ENCODE measurements at regions not wholly inside any gene's neighbourhood (a gene's known extent, or its start where the extent isn't known, plus 50 kb on each side); places are given as distances from the start of the nearest gene placed in this dataset.

DNA sequence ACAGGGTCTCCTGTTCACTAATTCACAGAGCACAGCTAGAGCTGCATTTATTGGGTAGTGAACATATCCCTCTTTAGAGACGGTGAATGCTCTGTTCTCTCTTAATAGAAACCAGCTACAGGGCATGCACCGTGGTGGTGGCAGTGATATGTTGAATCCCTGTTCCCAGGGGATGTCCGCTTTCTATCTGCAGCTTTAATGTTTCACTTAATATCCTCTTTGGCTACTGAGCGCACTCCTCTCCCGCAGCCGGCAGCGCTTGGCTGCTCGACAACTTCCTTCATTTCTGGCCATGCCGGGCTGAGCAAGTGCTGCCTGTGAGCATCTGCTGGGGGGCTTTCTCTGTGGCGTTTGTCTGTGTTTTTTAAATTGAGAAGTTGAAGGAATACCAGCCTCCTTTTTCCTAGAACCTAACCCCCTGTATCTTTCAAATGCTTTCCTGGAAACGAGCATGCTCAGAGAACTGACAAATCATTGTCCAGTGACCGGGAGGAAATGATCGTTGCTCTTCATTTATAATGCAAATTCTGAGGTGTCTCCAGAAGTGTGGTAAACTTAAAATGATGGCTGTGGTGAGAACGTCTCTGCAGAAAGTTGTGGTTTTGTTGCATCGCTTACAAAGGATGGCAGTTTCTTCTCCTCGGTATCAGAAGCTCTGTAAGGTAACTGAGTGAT lies 297.9 kb downstream of the UTRN start:
- peak; percentile 78 for DNase-seq (ENCODE audit: low spot score)
- intact Hi-C loops (cut with DNase I), result loop anchor here in 1 of 2 donors (10.0 kb wide), 1 partner anchor 642 kb away; no protein-coding TSS in a partner anchor

DNA sequence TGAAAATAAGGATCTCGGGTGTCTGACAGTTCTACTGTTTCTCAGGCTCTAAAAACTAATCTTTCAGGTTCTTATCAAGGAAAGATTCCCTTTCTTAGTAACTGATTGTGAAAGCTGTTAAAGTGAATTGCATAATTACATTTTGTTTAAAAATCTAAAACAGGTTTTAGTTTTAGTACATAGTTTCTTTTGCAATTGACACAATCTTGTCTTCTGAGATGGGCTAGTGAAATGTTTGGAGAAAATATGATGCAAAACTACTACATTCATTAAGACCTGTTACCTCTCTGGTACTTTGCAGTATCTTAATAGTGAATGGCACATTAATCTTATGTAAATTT lies 298.4 kb downstream of the UTRN start:
- DNase-seq (ENCODE audit: low spot score), result no peak
- intact Hi-C loops (cut with DNase I), result loop anchor here in 1 of 2 donors (10.0 kb wide), 1 partner anchor 641 kb away; no protein-coding TSS in a partner anchor

DNA sequence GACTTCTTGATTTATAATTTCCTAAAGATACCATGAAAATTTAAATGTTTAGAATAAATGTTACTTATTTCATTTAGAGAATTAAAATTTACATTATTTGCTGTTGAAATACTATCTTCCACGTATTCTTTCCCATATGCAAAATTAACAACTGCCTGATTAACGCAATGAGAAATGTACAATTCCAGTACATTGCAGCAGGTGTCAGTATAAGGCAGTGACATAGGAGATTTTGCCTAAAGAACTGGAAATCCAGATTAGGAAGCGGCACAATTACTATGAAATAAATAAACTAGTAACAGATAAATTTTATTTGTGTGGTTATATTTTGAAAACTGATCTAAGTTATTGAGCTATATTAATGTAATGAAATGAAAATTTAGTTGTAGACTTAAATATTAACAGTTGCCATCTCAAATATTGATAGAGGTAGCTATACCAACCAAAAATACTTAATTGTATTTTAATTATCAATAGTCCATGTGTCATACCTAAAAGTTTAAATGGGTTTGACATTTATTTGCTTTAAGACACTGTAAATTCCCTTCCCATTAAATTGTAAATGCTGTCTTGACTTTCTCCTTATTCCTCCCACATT lies 300.2 kb downstream of the UTRN start:
- DNase-seq (ENCODE audit: low spot score), result no peak
- intact Hi-C loops (cut with DNase I), result loop anchor here in 1 of 2 donors (10.0 kb wide), 1 partner anchor 639 kb away; no protein-coding TSS in a partner anchor

DNA sequence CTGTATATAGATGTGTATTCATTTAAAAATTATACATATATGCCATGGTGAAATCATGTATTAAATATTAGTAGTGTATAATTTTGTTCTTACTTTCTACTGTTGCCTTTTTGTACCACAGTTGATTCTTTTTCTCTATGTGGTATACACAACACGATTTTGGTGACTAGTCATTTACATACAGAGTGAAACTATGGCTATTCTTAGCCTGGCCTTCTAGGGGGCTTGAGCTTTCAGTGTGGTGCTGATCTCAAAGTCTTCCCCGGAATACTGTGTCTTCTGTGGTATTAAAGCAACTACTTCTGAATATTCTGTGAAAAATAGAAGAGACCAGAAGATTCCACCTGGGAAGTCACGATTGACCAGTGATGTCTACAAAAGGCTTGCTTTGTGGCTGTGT lies 301.9 kb downstream of the UTRN start:
- no peak for DNase-seq (ENCODE audit: low spot score)
- intact Hi-C loops (cut with DNase I), result loop anchor here in 1 of 2 donors (10.0 kb wide), 1 partner anchor 638 kb away; no protein-coding TSS in a partner anchor

DNA sequence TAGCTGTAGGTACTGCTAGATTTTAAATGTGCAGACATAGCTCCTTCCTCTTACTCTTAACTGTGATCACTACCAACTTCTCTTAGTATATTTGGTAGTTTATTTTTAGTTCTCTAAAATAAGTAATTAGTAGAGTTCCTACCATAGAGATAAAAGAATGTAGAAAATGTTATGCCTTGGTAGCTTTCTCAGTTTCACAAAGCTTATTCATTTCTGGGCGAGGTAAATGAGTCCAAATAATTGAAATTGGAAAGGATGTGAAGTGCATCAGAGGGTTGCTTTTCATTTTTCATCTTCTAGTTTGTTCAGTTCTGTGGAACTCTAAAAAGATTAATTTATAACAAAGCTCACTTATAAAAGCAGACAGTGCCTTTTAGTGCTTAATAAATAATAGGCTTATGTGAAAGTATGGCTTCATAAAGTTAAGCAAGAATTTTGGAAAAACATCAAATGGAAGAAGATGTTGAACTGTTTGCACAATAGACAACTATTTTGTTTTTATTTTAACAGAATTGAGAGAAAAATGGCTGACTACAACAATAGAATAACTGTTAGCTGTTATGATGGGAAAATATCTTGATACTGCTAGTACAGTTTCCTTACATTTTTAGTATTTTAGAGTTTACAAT lies 303.7 kb downstream of the UTRN start:
- DNase-seq (ENCODE audit: low spot score), result no peak
- intact Hi-C loops (cut with DNase I), result loop anchor here in 1 of 2 donors (10.0 kb wide), 1 partner anchor 636 kb away; no protein-coding TSS in a partner anchor

DNA sequence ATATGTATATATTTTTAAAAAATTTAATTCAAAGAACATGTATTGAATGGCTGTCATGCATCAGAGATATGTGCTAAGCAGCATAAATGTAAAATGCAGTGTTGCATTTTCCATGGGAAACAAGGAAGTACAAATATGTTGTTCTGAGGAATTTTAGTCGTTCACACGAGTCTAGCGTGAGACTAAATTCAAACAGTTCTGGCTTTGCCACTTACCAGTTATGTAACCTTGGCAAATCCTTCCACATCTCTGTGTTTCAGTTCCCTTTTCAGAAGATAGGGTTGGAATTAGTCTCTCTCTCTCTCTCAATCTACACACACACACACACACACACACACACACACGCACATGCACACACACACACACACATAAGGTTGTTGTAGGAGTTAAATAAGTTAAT lies 305.4 kb downstream of the UTRN start:
- intact Hi-C loops (cut with DNase I), result no loop called here
- no peak for DNase-seq (ENCODE audit: low spot score)

DNA sequence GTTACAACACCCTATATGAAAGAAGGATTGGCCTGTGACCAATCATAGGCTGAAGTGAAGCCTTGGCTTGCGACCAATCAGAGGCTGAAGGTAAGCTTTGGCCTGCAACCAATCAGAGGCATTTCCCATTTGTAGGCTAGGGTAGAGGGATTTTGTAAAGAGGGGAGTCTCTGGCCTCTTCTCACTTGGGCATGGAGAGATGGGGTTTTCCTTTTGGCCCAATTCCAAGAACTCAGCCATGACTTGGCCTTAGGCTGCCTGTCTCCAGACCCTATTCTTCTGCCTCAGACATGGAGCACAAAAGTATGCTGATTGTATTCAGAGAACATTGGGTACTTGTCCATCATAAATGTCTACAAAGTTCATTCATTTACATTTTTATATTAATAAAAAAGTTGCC lies 308.3 kb downstream of the UTRN start:
- DNase-seq (ENCODE audit: low spot score), result no peak

DNA sequence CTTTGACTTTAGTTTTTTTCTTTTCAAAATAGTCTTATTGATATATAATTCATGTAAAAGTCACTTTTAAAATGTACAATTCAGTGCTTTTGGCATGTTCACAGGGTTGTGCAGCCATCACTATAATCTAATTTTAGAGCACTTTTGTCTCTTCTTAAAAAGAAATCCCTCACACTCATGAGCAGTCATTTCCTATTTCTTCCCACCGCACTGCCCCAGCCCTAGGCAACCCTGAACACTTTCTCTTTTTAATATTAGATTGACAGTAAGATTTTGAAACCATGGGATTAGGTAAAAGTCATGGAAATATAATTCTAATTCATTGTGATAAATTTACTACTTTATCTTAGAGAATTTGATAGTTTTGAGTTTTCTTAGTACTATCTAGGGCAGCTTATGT lies 309.4 kb downstream of the UTRN start:
- DNase-seq (ENCODE audit: low spot score), result no peak
- intact Hi-C loops (cut with DNase I), result no loop called here

More for the DNA sequence above, 308.3 kb downstream of the UTRN start:
- intact Hi-C loops (cut with DNase I), result no loop called here

DNA sequence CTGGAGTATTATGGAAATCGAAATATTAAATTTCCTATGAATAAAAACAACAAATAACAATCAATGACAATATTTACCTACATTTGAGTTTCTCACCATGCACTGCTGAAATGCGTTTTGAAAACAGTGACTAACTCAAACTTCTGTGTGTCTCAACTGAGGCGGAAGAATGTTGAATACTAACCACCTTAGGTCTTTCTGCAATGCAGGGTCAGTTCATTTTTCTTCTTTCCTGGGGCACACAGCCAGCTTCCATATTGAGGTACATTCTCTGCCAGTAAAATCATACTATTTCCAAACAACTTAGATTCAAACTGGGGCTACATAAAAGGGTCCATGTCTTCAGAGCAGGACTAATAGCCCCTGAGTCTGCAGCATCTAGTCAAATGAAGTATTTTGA lies 310.1 kb downstream of the UTRN start:
- intact Hi-C loops (cut with DNase I), result no loop called here
- DNase-seq (ENCODE audit: low spot score), result no peak

DNA sequence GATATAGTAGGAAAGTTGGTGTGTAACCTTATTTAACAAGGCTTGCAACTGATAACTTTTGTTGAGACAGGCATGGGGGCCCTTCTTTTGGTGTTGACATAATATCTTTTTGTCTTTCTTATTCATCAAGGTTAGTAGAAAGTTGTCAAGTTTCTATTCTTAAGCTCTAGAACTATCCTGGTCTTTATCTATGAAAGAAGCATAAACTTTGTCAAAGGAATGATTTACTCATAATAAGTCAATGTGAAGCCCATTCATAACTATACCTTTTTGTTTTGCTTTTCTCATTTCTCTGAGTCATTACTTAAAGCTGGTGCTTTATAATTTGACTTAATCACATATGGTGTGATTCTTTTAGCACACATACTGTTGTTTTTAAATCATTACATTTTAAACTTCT lies 312.4 kb downstream of the UTRN start:
- intact Hi-C loops (cut with DNase I), result no loop called here

DNA sequence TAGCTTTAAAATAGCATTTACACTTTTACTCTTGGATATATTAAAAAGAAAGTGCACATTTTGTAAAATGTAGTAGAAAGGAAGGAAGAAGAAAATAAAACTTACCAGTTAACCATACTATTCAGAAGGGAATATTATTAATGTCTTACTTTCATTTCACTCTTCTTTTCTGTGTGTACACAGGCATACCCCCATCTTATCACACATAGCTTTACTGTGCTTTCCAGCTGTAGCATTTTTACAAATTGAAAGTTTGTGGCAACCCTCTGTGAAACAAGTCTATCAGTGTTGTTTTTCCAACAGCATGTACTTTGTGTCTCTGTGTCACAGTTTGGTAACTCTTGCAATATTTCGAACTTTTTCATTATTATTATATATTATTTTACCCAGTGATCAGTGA lies 314.5 kb downstream of the UTRN start:
- intact Hi-C loops (cut with DNase I), result no loop called here
- DNase-seq (ENCODE audit: low spot score), result no peak

More for the DNA sequence above, 312.4 kb downstream of the UTRN start:
- DNase-seq (ENCODE audit: low spot score), result no peak

DNA sequence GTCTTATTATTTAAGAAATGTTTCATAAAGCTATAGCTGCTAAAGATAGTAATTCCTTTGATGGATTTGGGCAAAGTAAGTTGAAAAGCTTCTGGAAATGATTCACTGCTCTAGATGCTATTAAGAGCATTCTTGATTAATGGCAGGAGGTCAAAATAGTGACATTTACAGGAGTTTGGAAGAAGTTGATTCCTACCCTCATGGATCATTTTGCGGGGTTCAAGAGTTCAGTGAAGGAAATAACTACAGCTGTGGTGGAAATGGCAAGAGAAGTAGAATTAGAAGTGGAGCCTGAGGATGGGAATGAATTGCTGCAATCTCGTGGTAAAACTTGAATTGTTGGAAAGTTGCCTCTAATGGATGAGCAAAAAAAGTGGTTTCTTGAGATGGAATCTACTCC lies 316.1 kb downstream of the UTRN start:
- intact Hi-C loops (cut with DNase I), result no loop called here
- DNase-seq (ENCODE audit: low spot score), result no peak

DNA sequence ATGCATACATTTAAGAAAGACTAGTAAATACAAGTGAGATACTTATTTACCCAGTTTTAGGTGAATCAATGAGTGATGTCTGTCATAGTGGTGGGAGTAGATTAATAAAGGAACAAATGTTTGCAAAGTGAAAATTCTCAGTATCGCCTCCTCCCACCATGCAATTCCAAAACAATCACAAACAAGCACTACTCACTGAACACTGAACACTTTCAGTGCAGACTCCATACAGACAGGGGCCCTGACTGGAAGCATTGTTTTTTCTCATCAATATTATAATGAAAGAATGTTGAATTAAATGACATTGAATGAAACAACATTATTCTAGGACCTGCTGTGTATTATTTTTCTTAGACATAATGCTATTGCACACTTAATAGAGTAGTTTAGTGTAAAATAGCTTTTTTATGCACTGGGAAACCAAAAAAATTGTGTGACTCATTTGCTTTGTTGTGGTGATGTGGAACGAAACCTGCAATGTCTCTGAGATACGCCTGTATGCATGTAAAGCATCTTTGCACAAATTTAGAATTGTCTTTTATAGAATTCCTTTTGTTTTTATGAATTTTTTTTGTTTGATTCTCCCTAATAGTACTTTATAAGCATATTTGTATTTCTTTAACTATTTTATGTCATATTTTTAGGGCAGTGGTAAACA lies 317.5 kb downstream of the UTRN start:
- intact Hi-C loops (cut with DNase I), result no loop called here
- DNase-seq (ENCODE audit: low spot score), result no peak

DNA sequence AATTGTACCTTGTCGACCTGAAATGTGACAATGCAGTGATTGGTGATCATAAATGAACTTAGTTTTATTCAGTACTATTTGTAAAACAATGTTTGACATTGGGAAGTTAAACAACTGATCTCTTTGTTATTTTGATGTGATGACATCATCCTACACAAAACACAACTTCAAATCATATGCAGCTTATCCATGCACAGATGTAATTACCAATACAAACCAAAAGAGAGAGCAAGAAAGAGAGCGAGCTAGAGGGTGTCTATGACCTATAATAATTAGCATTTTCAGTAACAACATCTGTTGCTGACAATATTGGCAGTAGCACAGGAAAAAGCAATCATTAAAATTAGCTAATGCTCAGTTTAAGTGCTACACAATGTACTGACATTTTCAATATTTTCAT lies 320.9 kb downstream of the UTRN start:
- intact Hi-C loops (cut with DNase I), result loop anchor here in 1 of 2 donors (5.0 kb wide), 1 partner anchor 1374 kb away; no protein-coding TSS in a partner anchor
- DNase-seq (ENCODE audit: low spot score), result no peak

DNA sequence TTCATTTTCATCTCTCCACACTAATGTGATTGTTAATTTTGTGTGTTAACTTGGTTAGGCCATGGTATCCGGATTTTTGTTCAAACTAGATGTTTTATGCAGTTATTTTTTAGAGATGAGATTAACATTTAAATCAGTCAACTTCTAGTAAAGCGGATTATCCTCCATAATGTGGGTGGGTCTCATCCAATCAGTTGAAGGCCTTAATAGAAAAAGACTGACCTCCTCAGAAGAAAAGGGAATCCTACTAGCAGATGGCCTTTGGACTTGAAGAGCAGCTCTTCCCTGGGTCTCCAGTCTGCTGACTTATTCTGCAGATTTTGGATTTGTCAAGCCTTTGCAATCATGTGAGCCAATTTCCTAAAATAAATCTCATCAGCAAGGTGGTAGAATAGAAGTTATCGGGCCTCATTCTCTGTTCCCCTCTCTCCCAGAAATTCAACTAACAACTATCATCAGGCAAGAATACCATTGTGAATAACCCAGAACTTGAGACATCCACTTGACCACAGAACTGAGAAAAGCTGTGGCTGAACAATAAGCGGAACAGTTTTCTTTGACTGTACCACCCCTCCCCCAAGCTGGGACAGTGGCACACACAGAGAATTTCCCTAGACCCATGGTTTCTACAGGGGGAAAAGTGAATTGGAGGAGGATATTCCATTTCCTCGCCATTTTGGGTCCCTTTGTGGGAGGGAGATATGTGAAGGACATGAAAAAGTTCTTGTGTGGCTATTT lies 323.0 kb downstream of the UTRN start:
- intact Hi-C loops (cut with DNase I), result loop anchor here in 1 of 2 donors (5.0 kb wide), 1 partner anchor 1376 kb away; no protein-coding TSS in a partner anchor
- no peak for DNase-seq (ENCODE audit: low spot score)

DNA sequence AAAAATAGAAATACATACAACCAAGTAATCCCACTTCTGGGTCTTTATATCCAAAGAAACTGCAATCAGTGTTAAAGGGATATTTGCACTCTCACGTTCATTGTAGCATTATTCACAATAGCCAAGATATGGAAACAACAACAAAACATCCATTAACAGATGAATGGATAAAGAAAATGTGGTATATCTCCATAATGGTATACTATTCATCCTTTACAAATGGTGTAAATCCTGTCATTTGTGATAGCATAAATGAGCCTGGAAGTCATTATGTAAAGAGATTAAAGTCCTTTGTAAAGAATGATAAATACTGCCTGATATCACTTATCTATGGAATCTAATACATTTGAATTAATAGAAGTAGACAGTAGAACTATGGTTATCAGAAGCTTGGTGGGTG lies 327.7 kb downstream of the UTRN start:
- DNase-seq (ENCODE audit: low spot score), result no peak
- intact Hi-C loops (cut with DNase I), result no loop called here

DNA sequence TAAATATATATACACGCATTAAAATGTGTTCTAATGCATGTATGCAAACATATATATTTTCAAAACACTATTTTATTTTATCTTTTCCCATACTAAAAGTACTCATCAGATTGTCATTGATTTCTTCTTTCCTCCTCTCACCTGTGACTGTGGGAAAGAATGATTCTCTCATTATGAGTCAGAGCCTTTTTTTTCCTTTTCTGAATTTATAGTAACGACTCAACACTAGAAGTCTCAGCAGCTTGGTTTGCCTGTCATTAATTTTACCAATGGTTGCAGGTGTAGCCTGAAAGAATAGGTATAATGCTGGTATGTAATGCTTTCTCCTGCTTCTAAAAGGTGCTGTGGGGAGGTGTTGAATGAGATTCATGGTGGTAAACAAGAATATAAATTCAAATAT lies 328.7 kb downstream of the UTRN start:
- DNase-seq (ENCODE audit: low spot score), result no peak
- intact Hi-C loops (cut with DNase I), result no loop called here

DNA sequence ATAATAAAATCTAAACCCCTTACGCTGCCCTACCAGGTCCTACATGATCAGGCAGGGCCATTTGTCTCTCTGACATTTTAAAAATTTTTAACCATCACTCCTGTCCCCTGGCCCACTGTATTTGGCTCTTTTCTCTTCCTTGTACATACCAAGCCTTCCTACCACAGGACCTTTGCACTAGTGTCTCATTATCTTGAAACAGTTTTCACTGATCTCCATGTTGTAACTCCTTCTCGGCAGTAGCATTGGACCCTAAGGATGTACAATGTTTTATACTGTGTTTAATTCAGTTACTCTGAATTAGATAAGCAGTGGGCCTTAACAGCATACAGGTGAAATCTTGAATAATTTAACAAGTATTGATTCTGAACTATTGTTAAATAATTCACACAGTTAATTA lies 330.7 kb downstream of the UTRN start:
- intact Hi-C loops (cut with DNase I), result no loop called here
- DNase-seq (ENCODE audit: low spot score), result no peak

DNA sequence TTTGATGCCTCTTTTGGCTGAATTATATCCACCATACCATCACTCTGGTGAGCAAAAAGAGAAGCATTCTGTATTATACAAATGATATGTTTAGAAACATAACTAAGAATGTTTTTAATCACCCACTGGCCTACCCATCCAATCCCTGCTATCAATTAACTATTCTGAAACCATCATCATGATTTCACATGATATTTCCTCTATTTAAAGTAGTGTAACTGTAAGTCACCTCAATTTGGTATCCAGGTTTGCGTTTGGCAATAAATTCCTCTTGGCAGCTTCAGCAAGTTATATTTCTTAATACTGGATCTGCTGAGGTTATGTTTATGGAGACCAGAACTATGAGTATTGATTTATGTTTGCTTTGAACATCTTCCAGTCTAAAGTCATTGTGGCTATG lies 332.1 kb downstream of the UTRN start:
- DNase-seq (ENCODE audit: low spot score), result no peak
- intact Hi-C loops (cut with DNase I), result no loop called here
